Spleen (tissue), 7 donors: ENCODE measurements at regions not wholly inside any gene's neighbourhood (a gene's known extent, or its start where the extent isn't known, plus 50 kb on each side); places are given as distances from the start of the nearest gene placed in this dataset.

Experiments
- CTCF ChIP-seq, 11 experiments: fragments of 200-600 bp in 7 of 11; fragments of 450-650 bp in 4 of 11; sonication (generic) in 4 of 11; IDR thresholded peaks in 8 of 11; conservative IDR thresholded peaks in 3 of 11; 1 replicate in 7 of 11; 2 replicates in 4 of 11; pipeline versions ENCODE4 v1.4.0 to v1.8.0; 2016 to 2021; ENCODE audit warnings: antibody characterized with exemption in 11 of 11, inconsistent platforms in 4 of 11, mild to moderate bottlenecking in 1 of 11
- POLR2A ChIP-seq, 3 donors: fragments of 450-650 bp; IDR thresholded peaks; one replicate each; pipeline ENCODE4 v1.5.1; 2017; ENCODE audit warnings: antibody characterized with exemption in 3 of 3, mild to moderate bottlenecking in 1 of 3
- POLR2AphosphoS5 ChIP-seq, 3 donors: sonication (generic); formaldehyde crosslinking; IDR thresholded peaks; one replicate each; pipeline ENCODE4 v1.5.1; 2017; ENCODE audit warnings: antibody characterized with exemption in 3 of 3
- donor health status: DM: no; HTN: no; CAD: no; lungs with moderate emphysema.
- donor health status: DM: no; HTN: no; CAD: no.
- donor health status: DM: no; HTN: no; CAD: no.

GRCh38 chr19:31594701-31595100, 245.5 kb upstream of the TSHZ3 start:
- no peak for TF ChIP-seq CTCF (IDR thresholded peaks at IDR 0.05 in 8 of 11, conservative IDR thresholded peaks at IDR 0.05 in 3 of 11)
- no peak for TF ChIP-seq POLR2A (IDR thresholded peaks at IDR 0.05)
- TF ChIP-seq POLR2AphosphoS5 (IDR thresholded peaks at IDR 0.05) = no peak
